OCI-LY3 (cell line): ENCODE measurements at regions not wholly inside any gene's neighbourhood (a gene's known extent, or its start where the extent isn't known, plus 50 kb on each side); places are given as distances from the start of the nearest gene placed in this dataset.

Experiments used
- H2AFZ ChIP-seq: fragments of 200-600, 300-600 bp; shearing (Covaris generic); 2 replicates; pipeline ENCODE4 v1.6.0; 2014; ENCODE audit warnings: antibody characterized with exemption, low read depth, low read length
- H3K27ac ChIP-seq: fragments of 200-600, 300-600 bp; sonication (generic); 2 replicates; pipeline ENCODE4 v1.5.1; 2014; ENCODE audit warnings: mild to moderate bottlenecking, low read length, moderate library complexity, mixed read lengths
- H3K27me3 ChIP-seq: fragments of 200-600, 300-600 bp; sonication (generic); 2 replicates; pipeline ENCODE4 v1.6.1; 2014; ENCODE audit warnings: low read depth, low read length, mixed read lengths
- H3K36me3 ChIP-seq: fragments of 200-600, 300-600 bp; sonication (generic); replicated peaks from 2 replicates; pipeline ENCODE3; 2014; ENCODE audit warnings: low read depth, low read length, mixed read lengths
- H3K4me1 ChIP-seq: fragments of 300-600, 200-600 bp; sonication (generic); 2 replicates; pipeline ENCODE4 v1.6.1; 2014; ENCODE audit warnings: low read length, mixed read lengths
- H3K4me2 ChIP-seq: fragments of 200-600, 300-600 bp; sonication (generic); 2 replicates; pipeline ENCODE4 v1.6.1; 2014; ENCODE audit warnings: low read length, mixed read lengths
- H3K4me3 ChIP-seq: fragments of 300-600, 200-600 bp; sonication (generic); 2 replicates; pipeline ENCODE4 v1.5.1; 2014; ENCODE audit warnings: antibody characterized with exemption, mild to moderate bottlenecking, low read length, moderate library complexity
- H3K79me2 ChIP-seq: fragments of 300-600, 200-600 bp; shearing (Covaris generic); 2 replicates; pipeline ENCODE4 v1.6.1; 2014; ENCODE audit warnings: mild to moderate bottlenecking, low read length, mixed read lengths
- H3K9ac ChIP-seq: fragments of 300-600, 200-600 bp; shearing (Covaris generic); 2 replicates; pipeline ENCODE4 v1.6.0; 2014; ENCODE audit warnings: mild to moderate bottlenecking, low read length, moderate library complexity
- H3K9me3 ChIP-seq: fragments of 200-600, 300-600 bp; shearing (Covaris generic); 2 replicates; pipeline ENCODE4 v1.6.1; 2014; ENCODE audit warnings: low read length, mixed read lengths; ENCODE audit not compliant: insufficient read depth
- H4K20me1 ChIP-seq: fragments of 200-600, 300-600 bp; sonication (generic); 2 replicates; pipeline ENCODE4 v1.6.1; 2016; ENCODE audit warnings: low read length, mixed read lengths; ENCODE audit not compliant: insufficient read depth
- CTCF ChIP-seq: fragments of 200-600, 300-600 bp; sonication (generic); IDR thresholded peaks from 2 replicates; pipeline ENCODE4 v1.5.1; 2014; ENCODE audit warnings: antibody characterized with exemption, low read length, low read depth
- EZH2phosphoT487 ChIP-seq: fragments of 200-600 bp; shearing (Covaris generic); IDR thresholded peaks from 2 replicates; pipeline ENCODE4 v1.6.1; 2018; ENCODE audit warnings: antibody characterized with exemption, mixed run types, low read depth

- H4K20me1 ChIP-seq, result no peaks in the 10 kb centered on the region
- no peaks in the 10 kb centered on the region for H3K27me3 ChIP-seq
- no peaks in the 10 kb centered on the region for H3K36me3 ChIP-seq
- no peak overlapping the region for H2AFZ ChIP-seq
- no peak overlapping the region for H3K9ac ChIP-seq
- no peak overlapping the region for H3K4me2 ChIP-seq
- H3K9me3 ChIP-seq, result no peaks in the 10 kb centered on the region
- H3K27ac ChIP-seq, result no peak overlapping the region
- no peak overlapping the region for H3K4me3 ChIP-seq
- TF ChIP-seq EZH2phosphoT487, result no peak
- TF ChIP-seq CTCF, result no peak
- no peaks in the 10 kb centered on the region for H3K4me1 ChIP-seq
- H3K79me2 ChIP-seq, result no peaks in the 10 kb centered on the region
Observed at GRCh38 chr5:6212244-6212643, 166.1 kb downstream of the MED10 start.

- Histone ChIP-seq H3K9ac (no peak overlapping the region), H3K4me2 (no peak overlapping the region), H3K4me1 (no peaks in the 10 kb centered on the region), H3K27ac (no peak overlapping the region), H3K36me3 (no peaks in the 10 kb centered on the region), H2AFZ (no peak overlapping the region), H4K20me1 (no peaks in the 10 kb centered on the region), H3K27me3 (no peaks in the 10 kb centered on the region), H3K9me3 (no peaks in the 10 kb centered on the region), H3K4me3 (no peak overlapping the region), H3K79me2 (no peaks in the 10 kb centered on the region)
- TF ChIP-seq EZH2phosphoT487 (no peak), CTCF (no peak)
Observed at GRCh38 chr5:6206501-6206900, 171.8 kb downstream of the MED10 start.

- no peaks in the 10 kb centered on the region for H3K27me3 ChIP-seq
- no peaks in the 10 kb centered on the region for H3K36me3 ChIP-seq
- H3K4me3 ChIP-seq, result no peak overlapping the region
- no peaks in the 10 kb centered on the region for H4K20me1 ChIP-seq
- no peak overlapping the region for H3K4me2 ChIP-seq
- TF ChIP-seq CTCF (no peak), EZH2phosphoT487 (no peak)
- H3K4me1 ChIP-seq, result no peaks in the 10 kb centered on the region
- no peaks in the 10 kb centered on the region for H3K9me3 ChIP-seq
- no peak overlapping the region for H2AFZ ChIP-seq
- H3K27ac ChIP-seq, result no peak overlapping the region
- H3K9ac ChIP-seq, result no peak overlapping the region
- no peaks in the 10 kb centered on the region for H3K79me2 ChIP-seq
Observed at GRCh38 chr5:6202968-6203365, 175.4 kb downstream of the MED10 start.

- H3K27me3 ChIP-seq, result no peaks in the 10 kb centered on the region
- TF ChIP-seq CTCF (no peak), EZH2phosphoT487 (no peak)
- no peak overlapping the region for H3K4me2 ChIP-seq
- no peaks in the 10 kb centered on the region for H3K9me3 ChIP-seq
- no peak overlapping the region for H3K4me3 ChIP-seq
- H3K79me2 ChIP-seq, result no peaks in the 10 kb centered on the region
- no peak overlapping the region for H2AFZ ChIP-seq
- H4K20me1 ChIP-seq, result no peaks in the 10 kb centered on the region
- H3K9ac ChIP-seq, result no peak overlapping the region
- H3K4me1 ChIP-seq, result no peaks in the 10 kb centered on the region
- H3K36me3 ChIP-seq, result no peaks in the 10 kb centered on the region
- H3K27ac ChIP-seq, result no peak overlapping the region
Observed at GRCh38 chr5:6202149-6202967, 176.0 kb downstream of the MED10 start.
